Nephron progenitor cell (in vitro differentiated cells): ENCODE measurements at regions not wholly inside any gene's neighbourhood (a gene's known extent, or its start where the extent isn't known, plus 50 kb on each side); places are given as distances from the start of the nearest gene placed in this dataset.

Experiments used
- DNase-seq: peaks from one replicate; pipeline ENCODE4 v3.0.0; 2021
- H3K27ac Mint-ChIP-seq: 2 replicates; pipeline ENCODE4 v1.8.0; 2021; ENCODE audit warnings: mild to moderate bottlenecking, moderate library complexity, mixed read lengths
- H3K27me3 Mint-ChIP-seq: 2 replicates; pipeline ENCODE4 v1.8.0; 2021; ENCODE audit warnings: mild to moderate bottlenecking, low read depth, mixed read lengths; ENCODE audit not compliant: poor library complexity
- H3K36me3 Mint-ChIP-seq: 2 replicates; pipeline ENCODE4 v1.8.0; 2021; ENCODE audit warnings: low read depth, mixed read lengths
- H3K4me1 Mint-ChIP-seq: 2 replicates; pipeline ENCODE4 v1.8.0; 2021; ENCODE audit warnings: mixed read lengths
- H3K4me3 Mint-ChIP-seq: 2 replicates; pipeline ENCODE4 v1.8.0; 2021; ENCODE audit warnings: mild to moderate bottlenecking, moderate library complexity, mixed read lengths
- H3K9me3 Mint-ChIP-seq: 2 replicates; pipeline ENCODE4 v1.8.0; 2021; ENCODE audit warnings: mild to moderate bottlenecking, moderate library complexity, mixed read lengths
- TF ChIP-seq, protein P1 (sequence below): fragments of 200-600 bp; sonication (generic); IDR thresholded peaks from 2 replicates; pipeline ENCODE4 v1.5.0; 2021; ENCODE audit warnings: antibody characterized with exemption

DNA sequence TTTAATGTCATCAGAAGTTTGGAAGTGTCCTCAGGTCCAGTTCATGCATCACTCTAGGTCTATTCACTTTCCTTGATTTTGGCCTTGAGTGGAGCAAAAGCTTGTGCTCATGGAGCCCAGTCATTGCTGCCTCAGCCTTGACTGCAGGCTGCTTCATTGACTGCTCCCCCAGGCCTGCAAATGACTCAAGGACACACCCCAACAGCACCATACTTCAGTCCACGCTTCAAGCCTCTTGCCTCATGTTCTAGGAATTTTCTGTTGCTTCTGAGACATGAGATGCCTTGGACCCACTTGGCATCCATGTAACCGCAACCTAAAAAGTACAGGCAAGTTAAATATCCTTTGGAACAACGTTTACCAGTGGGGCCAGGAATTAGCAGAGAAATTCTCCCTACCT lies 193.7 kb downstream of the PIK3R1 start:
- TF ChIP-seq, protein P1, sequence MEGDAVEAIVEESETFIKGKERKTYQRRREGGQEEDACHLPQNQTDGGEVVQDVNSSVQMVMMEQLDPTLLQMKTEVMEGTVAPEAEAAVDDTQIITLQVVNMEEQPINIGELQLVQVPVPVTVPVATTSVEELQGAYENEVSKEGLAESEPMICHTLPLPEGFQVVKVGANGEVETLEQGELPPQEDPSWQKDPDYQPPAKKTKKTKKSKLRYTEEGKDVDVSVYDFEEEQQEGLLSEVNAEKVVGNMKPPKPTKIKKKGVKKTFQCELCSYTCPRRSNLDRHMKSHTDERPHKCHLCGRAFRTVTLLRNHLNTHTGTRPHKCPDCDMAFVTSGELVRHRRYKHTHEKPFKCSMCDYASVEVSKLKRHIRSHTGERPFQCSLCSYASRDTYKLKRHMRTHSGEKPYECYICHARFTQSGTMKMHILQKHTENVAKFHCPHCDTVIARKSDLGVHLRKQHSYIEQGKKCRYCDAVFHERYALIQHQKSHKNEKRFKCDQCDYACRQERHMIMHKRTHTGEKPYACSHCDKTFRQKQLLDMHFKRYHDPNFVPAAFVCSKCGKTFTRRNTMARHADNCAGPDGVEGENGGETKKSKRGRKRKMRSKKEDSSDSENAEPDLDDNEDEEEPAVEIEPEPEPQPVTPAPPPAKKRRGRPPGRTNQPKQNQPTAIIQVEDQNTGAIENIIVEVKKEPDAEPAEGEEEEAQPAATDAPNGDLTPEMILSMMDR: no peak
- Mint-ChIP-seq H3K36me3 (no peaks in the 10 kb centered on the region), H3K27ac (no peak overlapping the region), H3K9me3 (peaks cover 6% of the 10 kb centered on the region), H3K4me1 (peaks cover 25% of the 10 kb centered on the region), H3K4me3 (no peak overlapping the region), H3K27me3 (no peaks in the 10 kb centered on the region)
- DNase-seq: no peak

DNA sequence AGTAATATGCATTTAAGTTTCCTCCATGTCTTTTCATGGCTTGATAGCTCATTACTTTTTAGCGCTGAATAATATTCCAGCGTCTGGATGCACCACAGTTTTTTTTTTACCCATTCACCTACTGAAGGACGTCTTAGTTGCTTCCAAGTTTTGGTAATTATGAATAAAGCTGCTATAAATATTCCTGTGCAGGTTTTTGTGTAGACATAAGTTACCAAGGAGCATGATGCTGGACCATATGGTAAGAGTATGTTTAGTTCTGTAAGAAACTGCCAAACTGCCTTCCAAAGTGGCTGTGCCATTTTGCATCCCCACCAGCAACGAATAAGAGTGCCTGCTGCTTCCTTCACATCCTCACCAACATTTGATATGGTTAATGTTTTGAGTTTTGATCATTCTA lies 195.6 kb downstream of the PIK3R1 start:
- TF ChIP-seq, protein P1: no peak
- H3K36me3 Mint-ChIP-seq: no peaks in the 10 kb centered on the region
- DNase-seq: no peak
- no peak overlapping the region for H3K4me3 Mint-ChIP-seq
- H3K4me1 Mint-ChIP-seq: peaks cover 34% of the 10 kb centered on the region
- no peak overlapping the region for H3K27ac Mint-ChIP-seq
- peaks cover 6% of the 10 kb centered on the region for H3K9me3 Mint-ChIP-seq
- H3K27me3 Mint-ChIP-seq: no peaks in the 10 kb centered on the region

DNA sequence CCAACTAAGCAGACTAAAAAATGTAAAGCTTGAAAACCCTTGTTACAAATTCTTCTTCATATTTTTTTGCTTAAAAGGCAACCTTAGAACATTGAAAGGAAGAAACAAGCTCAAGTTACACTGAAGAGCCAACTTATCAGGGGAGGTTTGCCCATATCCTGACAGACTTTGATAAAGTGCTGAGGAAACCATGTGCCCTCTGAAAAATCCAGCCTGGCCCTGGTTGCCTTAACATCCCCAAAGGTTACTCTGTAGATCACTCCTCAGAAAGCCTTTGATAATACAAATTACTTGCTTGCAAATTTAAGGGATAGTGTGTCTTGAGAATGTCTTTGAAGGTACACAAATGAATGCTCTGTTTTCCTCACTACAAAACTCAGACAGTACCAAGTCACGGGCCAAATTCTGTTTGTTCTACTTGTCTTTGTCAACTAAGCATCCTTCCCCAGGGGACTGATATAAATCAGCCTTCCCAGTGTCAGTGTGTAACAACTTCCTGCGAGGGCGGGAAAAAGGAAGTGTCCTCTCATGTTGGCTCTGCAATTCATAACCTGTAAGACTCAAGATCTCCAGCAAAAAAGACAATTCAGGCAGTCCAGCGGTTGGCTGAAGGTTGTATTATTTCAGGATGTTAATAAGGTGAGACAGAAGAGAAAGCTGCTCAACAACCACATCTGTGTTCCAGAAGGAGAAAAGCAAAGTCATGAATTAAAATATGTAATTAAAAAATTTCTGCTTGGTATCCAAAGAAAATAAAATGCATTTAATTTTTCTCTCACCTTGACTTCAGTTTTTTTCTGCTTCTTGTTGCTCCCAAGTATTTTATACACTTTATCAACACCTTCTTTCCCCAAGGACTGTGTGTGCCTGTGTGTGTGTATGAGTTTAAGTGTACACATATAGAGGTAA lies 199.9 kb downstream of the PIK3R1 start:
- Mint-ChIP-seq H3K27me3 (no peaks in the 10 kb centered on the region), H3K27ac (peak overlapping the region; percentile 97)
- TF ChIP-seq, protein P1: no peak

DNA sequence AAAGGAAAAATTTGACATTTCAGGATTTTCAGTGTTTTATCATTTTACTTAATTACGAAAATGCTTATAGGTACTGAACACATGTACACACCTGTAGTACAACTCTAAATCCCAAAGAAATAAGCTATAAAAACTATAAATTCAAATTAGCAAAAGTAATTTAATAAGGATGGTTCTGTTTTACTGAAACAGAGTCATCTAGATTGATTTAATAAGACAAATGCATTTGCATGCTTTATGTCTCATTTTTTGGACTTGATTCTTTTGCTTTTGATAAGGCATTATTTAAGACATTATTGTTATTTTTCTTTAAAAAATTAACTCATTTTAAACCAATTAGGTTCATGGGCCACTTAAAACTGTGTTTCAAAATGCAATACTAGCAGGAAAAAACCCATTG lies 201.2 kb downstream of the PIK3R1 start:
- TF ChIP-seq, protein P1: no peak
- no peak for DNase-seq
- Mint-ChIP-seq H3K36me3 (peaks cover under 1% of the 10 kb centered on the region), H3K27me3 (no peaks in the 10 kb centered on the region), H3K27ac (no peak overlapping the region), H3K4me3 (no peak overlapping the region), H3K9me3 (peaks cover 6% of the 10 kb centered on the region), H3K4me1 (peaks cover 75% of the 10 kb centered on the region)

More for the DNA sequence above, 199.9 kb downstream of the PIK3R1 start:
- Mint-ChIP-seq H3K4me3 (peak overlapping the region; percentile 42), H3K36me3 (no peaks in the 10 kb centered on the region), H3K4me1 (peaks cover 62% of the 10 kb centered on the region), H3K9me3 (peaks cover 6% of the 10 kb centered on the region)
- DNase-seq: peak; percentile 29

DNA sequence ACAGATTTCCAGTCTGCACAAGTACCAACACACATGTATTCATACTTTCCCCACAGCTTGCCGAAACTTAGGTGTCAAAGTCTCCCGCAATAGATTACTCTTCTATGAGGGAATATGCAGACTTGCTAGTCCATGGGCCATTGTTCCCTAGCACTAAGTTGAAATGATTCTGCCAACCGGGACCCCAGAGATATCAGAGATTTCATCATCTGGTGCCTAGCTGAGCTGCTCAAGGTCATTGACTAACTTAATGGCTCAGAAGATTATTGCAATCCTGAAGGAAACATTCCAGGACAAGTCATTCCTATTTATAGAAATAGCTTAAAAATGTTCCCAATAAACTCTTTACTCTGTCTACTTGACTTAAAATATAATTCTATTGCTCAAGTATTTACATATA lies 202.6 kb downstream of the PIK3R1 start:
- peaks cover 3% of the 10 kb centered on the region for H3K9me3 Mint-ChIP-seq
- H3K4me3 Mint-ChIP-seq: no peak overlapping the region
- peaks cover 8% of the 10 kb centered on the region for H3K36me3 Mint-ChIP-seq
- H3K27ac Mint-ChIP-seq: no peak overlapping the region
- TF ChIP-seq, protein P1: no peak
- DNase-seq: no peak
- no peaks in the 10 kb centered on the region for H3K27me3 Mint-ChIP-seq
- peaks cover 89% of the 10 kb centered on the region for H3K4me1 Mint-ChIP-seq

DNA sequence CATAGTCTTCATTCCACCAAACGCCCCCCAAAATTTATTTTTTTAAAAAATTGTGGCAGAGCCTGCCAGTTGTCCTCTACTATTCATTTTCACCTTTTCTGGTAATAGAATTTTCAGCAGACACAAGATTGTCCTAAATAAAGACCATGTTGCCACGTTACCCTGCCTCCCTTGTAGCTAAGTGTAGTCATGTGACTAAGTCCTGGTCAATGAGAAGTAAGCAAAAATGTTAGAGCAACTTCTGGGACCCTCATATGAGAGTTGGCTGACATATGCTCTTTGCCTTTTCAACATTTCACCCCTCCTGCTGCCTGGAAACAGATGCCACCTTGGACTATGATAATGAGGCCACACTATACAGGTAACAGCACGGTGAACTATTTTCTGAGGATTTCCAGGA lies 203.1 kb downstream of the PIK3R1 start:
- DNase-seq: no peak
- Mint-ChIP-seq H3K36me3 (peaks cover 8% of the 10 kb centered on the region), H3K4me3 (no peak overlapping the region), H3K4me1 (peaks cover 94% of the 10 kb centered on the region), H3K27me3 (no peaks in the 10 kb centered on the region), H3K9me3 (peaks cover 3% of the 10 kb centered on the region), H3K27ac (peak overlapping the region; percentile 76)
- TF ChIP-seq, protein P1: no peak
